Fibroblast of pulmonary artery (primary cell): ENCODE measurements at regions not wholly inside any gene's neighbourhood (a gene's known extent, or its start where the extent isn't known, plus 50 kb on each side); places are given as distances from the start of the nearest gene placed in this dataset.
"Not testable (repeated sequence)": the region's sequence is repeated elsewhere in the genome, so short reads cannot be mapped to it uniquely, and the experiment has no call there.

Source experiments
- DNase-seq: peaks from one replicate; pipeline ENCODE4 v3.0.0-alpha.2; 2010; ENCODE audit warnings: low read depth
- H3K4me3 ChIP-seq: replicated peaks from 2 replicates; pipeline ENCODE4 v1.5.1; 2011; ENCODE audit warnings: low read depth, mild to moderate bottlenecking, control low read depth, low read length, moderate library complexity
- CTCF ChIP-seq: IDR thresholded peaks from 2 replicates; pipeline ENCODE4 v1.5.1; 2011; ENCODE audit warnings: mild to moderate bottlenecking, control low read depth, low read length, inconsistent platforms; ENCODE audit errors: missing control alignments

GRCh38 chr5:100108883-100109282, 426.3 kb upstream of the FAM174A start:
- TF ChIP-seq CTCF = no peak
- H3K4me3 ChIP-seq = no peak overlapping the region

GRCh38 chr5:100103592-100104119, 431.5 kb upstream of the FAM174A start:
- not testable (repeated sequence) for DNase-seq, H3K4me3 ChIP-seq

More at GRCh38 chr5:100108883-100109282, 426.3 kb upstream of the FAM174A start:
- no peak for DNase-seq

GRCh38 chr5:100101466-100101865, 433.7 kb upstream of the FAM174A start:
- not testable (repeated sequence) for H3K4me3 ChIP-seq, DNase-seq

- DNase-seq = not testable (repeated sequence)
Measured at GRCh38 chr5:100096328-100096727, 438.8 kb upstream of the FAM174A start.

GRCh38 chr5:100080703-100081102, 454.5 kb upstream of the FAM174A start:
- DNase-seq, H3K4me3 ChIP-seq: not testable (repeated sequence)

More at GRCh38 chr5:100096328-100096727, 438.8 kb upstream of the FAM174A start:
- not testable (repeated sequence) for H3K4me3 ChIP-seq

GRCh38 chr5:100079163-100079562, 456.0 kb upstream of the FAM174A start:
- not testable (repeated sequence) for H3K4me3 ChIP-seq, DNase-seq

- not testable (repeated sequence) for DNase-seq
Measured at GRCh38 chr5:100066020-100066419, 469.2 kb upstream of the FAM174A start.

GRCh38 chr5:100043475-100043874, 491.7 kb upstream of the FAM174A start:
- no peak overlapping the region for H3K4me3 ChIP-seq
- DNase-seq = no peak
- TF ChIP-seq CTCF = no peak

More at GRCh38 chr5:100066020-100066419, 469.2 kb upstream of the FAM174A start:
- not testable (repeated sequence) for H3K4me3 ChIP-seq

GRCh38 chr5:100026606-100027005, 508.6 kb upstream of the FAM174A start:
- no peak for TF ChIP-seq CTCF
- no peak for DNase-seq
- no peak overlapping the region for H3K4me3 ChIP-seq

GRCh38 chr5:100023536-100023935, 511.6 kb upstream of the FAM174A start:
- TF ChIP-seq CTCF = no peak
- H3K4me3 ChIP-seq = no peak overlapping the region
- no peak for DNase-seq
